Neural cell (in vitro differentiated cells): ENCODE measurements at regions not wholly inside any gene's neighbourhood (a gene's known extent, or its start where the extent isn't known, plus 50 kb on each side); places are given as distances from the start of the nearest gene placed in this dataset.

Source experiments
- small RNA-seq, 3 experiments: library from RNA; depleted of rRNA; stranded (forward); fragments of <200 nt; gene quantifications; one replicate each; pipeline ENCODE3, GENCODE V24; 2012

Small RNA genes in the stretch of these regions (small RNA-seq; reads per million reads assigned to genes)
- gene AC025946.2 (0 reads per million in 3 experiments), gene AL355333.1 (0 reads per million in 3 experiments), gene CUX2P1 (0 reads per million in 3 experiments), gene RF00019 (0 to 1.2 (median 0) reads per million in 3 experiments), gene RNA5SP299 (0 reads per million in 3 experiments)
